GM19324 (cell line): ENCODE measurements at regions not wholly inside any gene's neighbourhood (a gene's known extent, or its start where the extent isn't known, plus 50 kb on each side); places are given as distances from the start of the nearest gene placed in this dataset.

Experiments
- ATAC-seq: cut with Tn5 transposase; IDR thresholded peaks from one replicate; pipeline ENCODE4 v1.9.1; 2021; ENCODE audit warnings: mild to moderate bottlenecking, moderate library complexity; ENCODE audit not compliant: unreplicated experiment, low FRiP score

DNA sequence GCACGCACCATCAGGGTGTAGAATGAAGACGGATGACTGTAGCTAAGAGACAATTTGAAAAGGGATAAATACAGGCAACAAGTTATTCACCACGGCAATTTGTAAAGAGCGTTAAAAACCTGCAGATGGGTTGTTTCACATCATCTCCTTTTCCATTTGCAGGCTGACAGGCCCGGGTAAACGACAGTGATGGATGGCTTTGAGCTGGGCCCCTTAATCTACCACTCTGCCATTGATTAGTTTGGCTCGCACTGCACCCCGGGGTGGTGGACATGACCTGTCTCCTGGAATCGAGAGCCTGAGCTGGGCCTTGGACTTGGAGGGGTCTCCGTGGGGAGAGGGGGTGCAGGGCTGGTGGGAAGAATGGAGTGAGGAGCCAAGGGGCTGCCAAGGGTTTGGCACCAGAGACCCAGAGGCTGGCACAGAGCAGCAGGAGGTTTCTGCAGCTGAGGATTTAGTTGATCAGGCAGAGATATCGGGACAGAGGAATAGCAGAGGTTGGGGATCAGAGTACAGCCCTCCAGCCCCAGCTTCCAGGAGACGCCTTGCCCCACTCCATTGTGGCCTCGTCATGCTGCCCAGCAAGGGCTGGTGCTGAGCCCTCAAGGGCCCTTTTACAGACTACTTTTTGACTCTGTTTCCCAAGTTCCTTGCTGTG is 110.6 kb upstream of the NECTIN1 start:
- ATAC-seq = no peak

DNA sequence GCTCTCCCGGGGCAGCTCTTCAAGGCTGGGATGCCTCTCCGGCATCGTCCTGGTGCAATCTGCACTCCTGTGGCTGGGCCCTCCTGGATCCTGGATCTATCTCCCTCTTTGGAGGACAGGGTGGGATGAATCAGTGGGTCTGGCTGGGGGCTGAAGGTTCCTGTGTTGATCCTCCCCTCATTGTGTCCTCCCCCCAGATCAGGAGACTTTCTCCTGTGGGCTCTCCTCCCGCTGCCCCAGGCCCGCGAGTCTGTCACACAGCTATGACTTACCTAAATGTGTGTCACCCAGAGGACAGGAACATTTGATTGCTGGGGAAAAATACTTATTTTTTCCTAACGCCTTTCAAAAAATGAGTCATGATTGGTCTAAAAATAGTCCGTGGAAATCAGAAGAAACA is 106.8 kb upstream of the NECTIN1 start:
- no peak for ATAC-seq

DNA sequence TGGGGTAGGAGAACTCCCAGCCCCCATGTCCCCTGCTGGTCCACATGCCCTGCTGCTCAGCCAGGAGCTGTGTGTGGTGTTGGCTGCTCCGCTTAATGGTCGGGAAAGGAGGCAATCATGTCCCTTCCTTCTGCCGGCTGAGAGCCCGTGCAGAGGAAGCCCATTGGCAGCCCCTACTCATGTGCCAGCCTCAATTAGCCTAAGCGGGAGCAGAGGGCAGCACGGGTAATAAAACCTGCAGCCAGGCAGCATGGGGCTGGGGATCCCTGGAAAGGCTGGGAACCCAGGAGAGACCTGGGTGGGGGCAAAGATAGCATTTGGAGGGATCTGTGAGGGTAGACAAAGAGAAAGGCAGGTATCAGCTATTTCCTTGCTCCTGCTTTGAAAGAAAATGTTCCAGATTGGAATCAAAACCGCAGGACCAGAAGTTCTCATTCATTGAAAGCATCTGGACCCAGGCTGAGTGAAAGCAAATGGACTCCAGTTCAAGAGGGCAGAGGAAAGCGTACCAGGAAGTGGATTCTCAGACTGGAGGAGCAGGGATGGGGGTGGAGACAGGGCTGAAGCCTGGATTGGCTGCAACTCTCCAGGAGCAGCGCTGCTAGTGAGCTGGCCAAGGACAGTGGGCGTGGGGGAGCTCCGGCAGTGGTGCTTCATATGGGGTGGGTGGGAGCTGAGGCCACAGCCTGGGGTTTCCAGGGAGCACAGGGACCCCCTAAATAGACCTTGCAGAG is 103.4 kb upstream of the NECTIN1 start:
- no peak for ATAC-seq

DNA sequence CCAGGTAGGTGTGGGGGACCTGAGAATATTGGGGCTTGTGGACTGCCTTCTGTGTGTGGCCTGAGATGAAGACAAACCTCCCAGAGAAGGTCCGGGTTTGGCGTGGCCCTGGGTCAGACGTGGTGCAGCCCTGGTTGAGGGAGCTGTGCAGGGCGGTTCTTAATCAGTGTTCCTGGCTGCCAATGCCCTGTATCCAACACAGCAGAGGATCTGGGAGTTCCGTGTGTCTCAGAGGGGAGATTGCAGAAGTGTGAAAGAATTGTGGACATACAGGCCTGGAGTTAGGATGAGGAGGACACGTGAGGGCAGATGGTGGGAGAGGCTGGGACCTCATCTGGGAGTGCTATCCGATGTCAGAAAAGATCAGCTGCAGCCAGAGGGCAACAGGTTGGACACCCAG is 102.0 kb upstream of the NECTIN1 start:
- ATAC-seq = no peak

DNA sequence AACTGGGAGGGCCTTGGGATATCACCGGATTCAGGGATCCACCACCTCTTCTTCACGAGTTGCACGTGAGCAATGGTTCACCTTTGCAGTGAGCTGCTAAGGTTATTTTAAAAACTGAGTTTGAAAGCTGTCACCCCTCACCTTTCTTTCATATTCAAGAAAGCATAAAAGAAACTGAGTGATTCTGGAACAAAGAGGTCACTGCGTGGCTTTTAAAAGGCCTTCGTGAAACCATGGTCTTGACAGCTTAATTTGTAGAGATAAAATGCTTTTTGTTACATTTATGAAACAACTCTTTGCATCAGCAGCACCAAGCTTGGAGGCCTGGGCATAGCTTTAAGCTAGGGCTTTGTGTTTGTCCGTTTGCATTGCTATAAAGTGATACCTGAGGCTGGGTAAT is 101.4 kb upstream of the NECTIN1 start:
- ATAC-seq = no peak

DNA sequence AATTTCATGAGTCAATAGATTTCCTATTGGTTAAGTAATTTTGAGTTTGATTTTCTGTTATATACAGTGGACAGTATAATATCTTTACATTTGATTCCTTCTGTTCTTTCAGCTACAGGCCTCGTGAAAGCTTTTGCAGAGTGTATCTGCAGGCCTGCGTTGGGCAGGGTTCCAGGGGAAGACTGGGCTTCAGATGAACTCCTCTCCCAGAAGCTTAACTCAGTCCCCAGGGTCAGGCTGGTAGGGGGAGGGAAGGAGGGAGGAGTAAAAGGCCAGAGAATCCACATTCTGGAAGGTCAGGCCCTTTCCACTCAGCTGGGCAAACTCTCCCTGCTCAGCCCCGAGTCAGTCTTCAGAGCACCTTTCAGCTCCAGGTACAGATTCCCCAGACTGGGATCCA is 100.4 kb upstream of the NECTIN1 start:
- ATAC-seq = no peak

DNA sequence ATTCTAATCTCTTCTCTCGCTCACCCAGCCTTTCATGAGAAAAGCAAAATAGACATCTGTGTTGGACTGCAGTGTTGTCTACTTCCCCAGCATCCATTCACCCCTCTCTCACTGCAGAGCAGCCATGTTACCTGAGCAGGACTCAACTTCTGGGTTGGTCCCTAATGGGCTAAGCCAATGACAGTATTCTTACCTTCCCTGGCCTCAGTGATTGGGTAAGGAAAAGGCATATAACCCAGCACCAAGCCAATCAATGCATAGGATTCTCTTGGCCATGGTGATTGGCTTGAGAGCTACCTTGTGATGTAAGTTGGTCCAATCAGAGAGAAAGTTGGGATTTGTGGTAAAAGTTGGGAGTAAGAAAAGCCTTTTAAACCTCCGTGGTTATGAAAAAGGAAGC is 99.8 kb upstream of the NECTIN1 start:
- no peak for ATAC-seq

DNA sequence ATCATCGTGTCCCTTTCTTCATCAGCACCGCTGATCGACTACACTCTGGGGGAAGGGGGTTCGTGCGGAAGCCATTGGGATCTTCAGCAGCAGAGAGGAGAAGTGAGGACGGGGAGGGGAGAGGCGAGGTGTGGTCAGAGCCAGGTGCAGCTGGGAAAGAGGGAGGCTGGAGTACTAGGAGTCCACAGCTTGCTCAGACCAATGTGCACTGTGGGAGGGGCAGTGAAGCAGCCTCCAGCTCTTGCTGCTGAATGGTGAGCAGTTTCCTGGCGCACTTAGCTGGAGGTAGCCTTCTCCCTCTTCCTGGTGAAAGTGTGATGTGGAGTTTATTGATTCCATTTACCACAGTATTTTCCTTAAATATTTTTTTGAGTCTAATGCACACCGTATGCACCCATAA is 99.0 kb upstream of the NECTIN1 start:
- ATAC-seq = no peak

DNA sequence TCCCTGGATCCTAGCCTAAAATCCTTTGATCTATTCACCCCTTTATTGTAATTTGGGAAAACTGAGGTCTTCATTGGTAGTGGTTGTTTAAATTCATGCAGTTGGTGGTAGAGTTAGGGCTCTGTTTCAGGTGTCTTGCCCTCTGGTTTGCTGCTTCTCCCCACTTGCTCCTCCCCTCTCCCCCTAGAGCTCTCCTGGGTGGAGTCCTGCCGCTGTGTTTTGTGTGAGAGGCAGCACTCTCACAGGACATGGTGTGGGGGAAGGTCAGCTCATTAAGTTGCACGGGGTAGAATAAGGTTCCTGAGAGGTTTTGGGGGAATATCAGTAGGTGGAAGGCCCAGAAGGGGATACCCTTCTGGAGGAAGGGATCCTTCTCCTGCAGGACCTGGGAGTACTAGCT is 98.1 kb upstream of the NECTIN1 start:
- ATAC-seq = no peak

DNA sequence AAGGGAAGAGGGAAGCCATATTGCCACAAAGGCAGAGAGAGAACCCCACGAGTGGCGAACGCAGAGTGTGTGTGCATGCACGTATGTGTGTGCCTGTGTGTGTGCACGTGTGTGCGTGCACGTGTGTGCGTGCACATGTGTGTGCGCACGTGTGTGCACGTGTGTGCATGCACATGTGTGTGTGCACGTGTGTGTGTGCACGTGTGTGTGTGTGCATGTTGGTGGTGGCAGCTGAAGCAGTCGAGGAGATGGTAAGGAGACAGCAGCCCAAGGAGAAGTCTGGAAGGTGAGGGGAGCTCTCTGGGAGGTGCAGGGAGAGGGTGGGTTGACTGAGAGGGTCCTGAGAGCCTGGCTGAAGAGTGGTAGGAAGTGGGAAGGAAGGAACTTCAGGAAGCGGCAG is 94.1 kb upstream of the NECTIN1 start:
- ATAC-seq = no peak

DNA sequence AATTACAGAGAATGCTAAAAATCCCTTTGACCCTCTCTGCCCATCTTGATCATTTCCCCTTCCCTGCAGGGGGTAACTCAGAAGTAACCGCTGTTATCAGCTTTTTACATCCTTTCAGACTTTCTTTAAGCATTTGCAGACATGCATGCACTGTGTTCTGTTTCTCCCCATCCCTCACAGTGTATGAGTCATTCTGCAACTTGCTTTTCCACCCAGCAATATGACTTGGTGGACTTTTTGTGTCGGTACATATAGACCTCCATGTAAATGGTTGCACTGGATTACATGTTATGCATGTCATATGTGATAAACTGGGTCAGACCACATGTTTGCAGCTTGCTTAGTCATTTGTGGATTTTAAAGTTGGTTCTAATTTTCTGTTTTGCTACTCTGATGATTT is 87.7 kb upstream of the NECTIN1 start:
- no peak for ATAC-seq

DNA sequence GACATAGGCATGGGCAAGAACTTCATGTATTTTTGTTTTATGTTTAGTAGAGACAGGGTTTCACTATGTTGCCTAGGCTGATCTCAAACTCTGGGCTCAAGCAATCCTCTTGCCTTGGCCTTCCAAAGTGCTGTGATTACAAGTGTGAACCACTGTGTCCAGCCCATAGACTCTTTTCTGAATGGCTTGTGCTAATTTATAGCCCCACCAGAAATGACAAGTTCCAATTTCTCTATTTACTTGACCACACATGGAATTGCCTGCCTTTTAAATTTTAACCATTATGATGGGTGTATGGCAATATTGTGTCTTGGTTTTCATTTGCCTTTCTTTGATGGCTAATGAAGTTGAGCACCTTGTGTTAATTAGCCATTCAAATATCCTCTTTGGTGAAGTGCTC is 85.8 kb upstream of the NECTIN1 start:
- ATAC-seq = no peak

DNA sequence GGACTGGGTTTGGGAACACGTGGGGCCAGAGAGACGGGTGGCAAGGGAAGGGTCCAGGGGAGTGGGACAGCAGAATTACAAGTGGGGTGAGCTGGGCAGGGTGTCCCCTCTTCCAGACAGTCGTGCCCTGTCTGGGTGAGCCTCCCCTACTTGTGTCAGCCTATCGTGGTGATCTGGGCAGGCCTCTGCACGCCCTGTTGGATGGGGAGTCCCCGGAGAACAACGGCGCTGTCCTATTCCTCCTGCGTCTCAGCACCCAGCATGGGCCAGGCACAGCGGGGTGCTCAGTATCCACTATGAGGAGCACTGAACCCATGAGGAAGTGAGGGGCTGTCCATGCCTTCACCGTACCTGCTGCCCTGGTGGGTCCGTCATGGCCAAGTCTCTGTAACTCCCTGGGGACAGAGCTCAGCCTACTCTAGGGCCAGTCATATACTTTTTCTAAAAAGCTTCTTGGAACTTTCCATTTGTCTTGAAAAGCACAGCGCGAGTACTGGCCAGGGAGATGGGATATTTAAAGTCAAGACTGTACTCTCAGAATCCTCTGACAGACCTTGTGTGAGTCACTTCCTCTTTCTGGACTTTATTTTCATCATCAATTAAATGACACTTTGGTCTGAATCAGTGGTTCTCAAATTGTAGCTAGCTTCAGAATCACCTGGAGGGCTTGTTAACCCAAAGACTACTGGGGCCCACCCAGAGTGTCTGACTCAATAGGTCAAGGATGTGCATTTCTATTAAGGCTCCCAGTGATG is 81.7 kb upstream of the NECTIN1 start:
- ATAC-seq = no peak

DNA sequence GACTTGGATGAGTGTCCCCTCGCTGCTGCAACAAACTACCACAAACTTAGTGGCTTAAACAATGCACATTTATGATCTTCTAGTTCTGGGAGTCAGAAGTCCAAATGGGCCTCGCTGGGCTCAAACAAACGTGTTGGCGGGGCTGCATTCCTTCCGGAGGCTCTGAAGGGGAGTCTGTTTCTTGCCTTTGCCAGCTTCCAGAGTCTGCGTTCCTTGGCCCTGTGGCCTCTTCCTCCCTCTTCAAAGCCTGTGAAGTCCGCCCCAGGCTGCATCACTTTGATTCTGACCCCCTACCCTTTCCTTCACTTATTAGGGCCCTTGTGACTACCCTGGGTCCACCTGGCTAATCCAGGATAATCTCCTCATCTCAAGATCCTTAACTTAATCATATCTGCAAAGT is 80.3 kb upstream of the NECTIN1 start:
- no peak for ATAC-seq

DNA sequence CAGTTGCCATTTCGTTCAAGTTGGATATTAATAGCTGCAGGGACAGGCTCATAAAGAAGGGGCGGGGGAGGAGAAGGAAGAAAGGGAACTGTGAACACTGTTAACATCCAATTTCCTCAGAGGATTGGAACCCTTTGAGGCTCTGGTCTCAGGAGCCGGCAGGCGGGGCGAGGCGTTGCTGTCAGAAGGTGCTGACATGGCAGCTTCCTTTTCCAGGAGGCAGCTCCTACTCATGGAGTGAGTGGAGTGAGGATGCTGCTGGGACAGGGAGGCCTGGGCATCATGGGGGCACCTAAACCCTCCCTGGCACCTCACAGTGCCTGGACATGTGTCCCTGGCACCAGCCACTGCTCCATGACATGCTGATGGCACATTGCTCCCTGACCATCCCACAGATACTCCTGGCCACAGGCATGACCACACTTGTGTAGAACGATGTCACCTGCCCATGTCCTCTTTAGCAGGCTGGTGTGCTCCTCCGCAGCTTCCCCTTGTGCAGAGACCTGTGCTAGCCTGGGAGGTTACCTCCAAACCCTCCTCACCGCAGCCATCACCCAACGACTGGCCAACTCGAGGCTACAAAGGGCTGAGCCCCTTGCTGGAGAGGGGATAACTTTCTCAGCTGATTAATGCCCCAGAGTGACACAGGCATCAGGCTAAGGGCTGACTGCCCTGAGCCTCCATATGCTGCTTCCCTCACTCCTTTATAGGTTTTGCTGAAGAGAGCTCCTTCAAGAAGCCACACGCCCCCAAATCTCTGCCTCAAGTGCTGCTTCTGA is 79.6 kb upstream of the NECTIN1 start:
- ATAC-seq = no peak

DNA sequence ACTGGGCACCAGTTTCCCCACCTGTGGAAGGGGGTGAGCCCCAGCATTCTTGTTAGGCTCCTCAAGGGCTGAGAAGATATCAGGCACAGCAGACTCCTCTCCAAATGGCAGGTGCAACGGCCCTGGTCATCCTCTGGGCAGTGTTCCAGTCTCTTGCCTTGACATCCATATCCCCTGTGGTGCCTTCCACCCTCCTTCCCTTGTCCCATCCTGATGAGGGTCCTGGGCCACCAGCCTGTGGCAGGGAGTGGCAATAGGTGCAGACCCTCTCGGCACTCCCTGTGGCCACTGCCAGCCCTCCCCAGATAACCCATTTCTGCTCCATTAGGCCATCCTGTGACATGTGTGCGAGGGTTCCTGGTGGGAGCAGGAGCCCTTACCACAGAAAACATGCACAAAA is 78.8 kb upstream of the NECTIN1 start:
- ATAC-seq = no peak

DNA sequence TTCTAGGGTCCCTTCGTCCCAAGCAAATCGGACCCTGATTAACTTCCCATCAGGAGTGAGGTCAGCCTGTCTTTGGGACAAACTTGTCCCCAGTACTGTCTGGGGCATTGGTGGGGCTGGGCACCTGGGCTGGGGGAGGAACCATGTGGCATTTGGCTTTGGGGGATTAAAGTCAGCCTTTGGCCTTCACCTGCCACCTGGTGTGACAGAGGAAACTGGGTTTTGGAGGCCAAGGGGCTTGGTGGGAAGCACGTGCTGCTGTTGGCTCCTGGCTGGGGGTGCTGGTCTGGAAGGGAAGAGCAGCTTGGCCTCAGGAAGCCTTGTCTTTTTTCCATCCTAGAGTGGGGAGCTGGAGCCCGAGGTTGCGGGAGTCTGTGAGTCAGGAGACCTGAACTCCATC is 78.4 kb upstream of the NECTIN1 start:
- no peak for ATAC-seq

DNA sequence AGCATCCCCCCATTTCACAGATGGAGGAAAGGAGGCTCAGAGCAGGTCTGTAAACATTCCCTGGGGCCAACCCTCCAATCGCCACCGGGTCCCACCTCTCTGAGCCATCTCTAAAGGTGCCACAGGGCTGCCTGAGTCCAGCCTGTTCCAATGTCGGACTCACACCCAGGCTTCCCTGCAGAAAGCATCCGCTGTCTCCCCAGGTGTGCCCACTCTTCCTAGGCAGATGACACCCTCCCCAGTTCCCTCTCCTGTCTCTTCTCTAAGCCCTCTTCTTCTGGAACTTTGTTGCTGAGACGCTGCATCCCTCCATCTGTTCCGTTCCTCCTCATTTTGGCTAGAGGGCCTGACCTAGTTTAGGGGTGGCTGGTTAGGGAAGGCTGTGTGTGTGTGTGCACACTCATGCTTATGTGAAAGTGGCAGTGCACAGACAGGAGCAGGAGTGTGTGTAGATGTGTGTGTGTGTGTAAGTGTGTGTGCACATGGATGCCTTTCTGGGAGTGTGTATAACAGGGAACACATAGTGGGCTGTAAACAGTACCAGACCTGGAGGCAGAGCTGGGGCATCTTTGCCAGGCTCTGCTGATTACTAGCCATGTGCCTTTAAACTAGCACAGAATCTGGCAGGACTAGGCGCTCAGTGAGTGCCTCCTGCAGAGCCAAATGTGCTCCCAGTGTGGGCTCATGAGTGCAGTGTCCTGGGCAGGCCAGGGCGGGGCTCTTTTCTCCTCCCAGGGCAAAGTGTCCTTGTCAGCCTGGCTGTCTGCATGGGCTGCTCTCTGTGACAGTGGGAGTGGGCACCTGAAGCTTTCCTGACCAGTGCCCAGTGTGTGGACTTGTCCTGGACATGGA is 77.3 kb upstream of the NECTIN1 start:
- no peak for ATAC-seq

DNA sequence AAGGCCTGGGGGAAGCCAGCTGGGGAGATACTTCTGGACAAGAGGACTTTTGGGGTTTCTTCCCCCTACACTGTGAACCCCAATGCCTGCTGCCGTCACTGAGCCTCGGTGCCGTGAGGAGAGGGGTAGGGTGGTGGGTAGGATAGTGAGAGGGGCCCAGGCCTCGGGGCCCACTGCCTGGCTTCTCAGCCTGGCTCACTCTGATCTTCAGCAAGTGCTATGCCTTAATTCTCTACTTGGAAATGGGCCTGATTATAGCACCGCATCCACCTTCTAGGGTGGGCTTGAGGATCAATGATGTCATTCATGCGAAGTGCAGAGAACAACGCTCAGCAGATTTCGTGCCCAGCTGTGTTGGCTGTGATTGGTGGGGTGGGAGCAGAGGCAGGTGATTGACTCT is 76.7 kb upstream of the NECTIN1 start:
- ATAC-seq = no peak

DNA sequence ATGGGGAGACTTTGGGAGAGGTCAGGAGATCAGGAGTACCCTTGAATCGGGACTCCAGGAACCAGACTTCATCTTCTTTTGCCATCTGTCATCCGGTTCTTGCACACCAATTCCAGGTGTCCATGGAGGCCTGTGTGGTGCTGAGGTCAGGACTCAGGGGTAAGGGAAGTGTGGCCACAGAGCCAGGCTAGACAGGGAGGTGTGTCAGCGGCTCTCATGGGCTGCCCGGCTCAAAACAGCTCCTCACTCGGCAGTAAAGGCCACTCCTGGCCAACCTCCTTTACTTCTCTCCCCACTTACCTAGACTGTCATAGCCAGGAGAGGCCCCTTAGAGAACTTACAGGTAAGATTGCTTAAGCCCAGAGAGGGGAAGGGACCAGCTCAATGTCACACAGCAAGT is 75.7 kb upstream of the NECTIN1 start:
- ATAC-seq = no peak
